HT-29 (cell line): ENCODE measurements at regions not wholly inside any gene's neighbourhood (a gene's known extent, or its start where the extent isn't known, plus 50 kb on each side); places are given as distances from the start of the nearest gene placed in this dataset.

Source experiments
- DNase-seq: peaks from one replicate; pipeline ENCODE4 v3.0.0-alpha.2; 2015; ENCODE audit warnings: low spot score

DNA sequence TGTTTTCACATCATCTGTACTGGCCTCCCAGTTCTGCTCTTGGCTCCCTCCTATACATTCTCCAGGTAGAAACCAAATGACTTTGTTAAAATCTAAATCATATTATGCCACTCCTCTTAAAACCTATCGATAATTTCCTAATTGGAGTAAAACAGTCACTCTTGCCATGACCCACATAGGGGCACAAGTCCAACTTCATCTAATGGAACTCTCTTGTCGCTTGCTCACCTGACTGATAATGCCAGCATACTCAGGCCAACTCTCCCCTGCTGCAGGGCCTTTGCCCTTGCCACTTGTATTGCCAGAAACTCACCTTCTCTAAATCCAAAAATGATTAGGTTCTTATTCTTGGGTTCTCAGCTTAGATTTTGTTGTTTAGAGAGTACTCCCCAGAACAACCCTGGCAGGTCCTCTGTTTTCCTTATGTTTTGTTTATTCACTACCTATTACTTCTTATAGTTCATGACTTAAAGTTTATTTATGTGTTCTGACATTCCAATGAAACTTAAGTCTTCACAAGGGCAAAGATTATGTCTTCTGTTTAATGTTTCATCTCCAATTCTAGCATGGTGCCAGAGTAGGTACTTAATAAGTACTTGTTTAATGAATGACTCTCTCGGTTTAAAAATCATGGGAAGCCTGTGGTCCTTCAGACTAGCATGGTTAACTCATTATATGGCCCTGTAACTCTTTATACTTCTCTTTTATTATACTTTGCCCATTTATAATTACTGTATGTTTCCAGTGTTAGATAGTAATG lies 345.9 kb upstream of the SMIM30 start:
- no peak for DNase-seq

DNA sequence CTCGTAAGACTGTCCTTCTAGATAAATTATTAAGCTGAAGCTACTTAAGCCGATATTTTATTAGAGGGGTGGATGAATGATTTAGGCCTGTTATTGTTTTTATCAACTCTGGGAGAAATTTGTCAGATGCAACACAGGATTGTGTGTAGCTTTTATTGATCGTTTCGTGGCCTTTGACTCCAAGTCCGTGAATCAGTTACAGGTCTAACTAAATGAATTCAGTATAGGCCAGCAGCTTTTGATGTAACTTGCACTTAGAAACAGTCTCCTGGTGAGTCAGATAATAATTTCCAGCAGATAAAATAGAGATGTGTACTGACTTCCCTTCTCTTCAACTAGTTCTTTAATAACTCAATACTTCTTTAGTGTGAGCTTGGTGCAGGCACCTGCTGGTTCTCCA lies 341.7 kb upstream of the SMIM30 start:
- peak; percentile 9 for DNase-seq

DNA sequence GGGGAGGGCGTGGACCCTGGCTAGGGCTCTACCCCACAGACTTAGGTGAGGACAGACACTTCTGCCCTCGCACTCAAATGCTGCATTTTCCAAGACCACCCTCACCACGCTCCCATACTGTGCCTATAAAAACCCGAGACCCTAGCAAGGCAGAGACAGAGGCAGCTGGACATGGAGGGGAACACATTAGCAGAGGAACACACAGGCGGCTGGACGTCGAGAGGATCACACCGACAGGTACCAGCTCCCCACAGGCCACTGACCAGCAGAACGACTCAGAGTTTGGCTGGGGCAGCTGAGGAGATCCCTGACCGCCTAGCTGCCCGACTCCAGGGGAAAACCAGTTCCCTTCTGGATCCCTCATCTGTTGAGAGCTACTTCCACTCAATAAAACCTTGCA lies 338.2 kb upstream of the SMIM30 start:
- DNase-seq: no peak

DNA sequence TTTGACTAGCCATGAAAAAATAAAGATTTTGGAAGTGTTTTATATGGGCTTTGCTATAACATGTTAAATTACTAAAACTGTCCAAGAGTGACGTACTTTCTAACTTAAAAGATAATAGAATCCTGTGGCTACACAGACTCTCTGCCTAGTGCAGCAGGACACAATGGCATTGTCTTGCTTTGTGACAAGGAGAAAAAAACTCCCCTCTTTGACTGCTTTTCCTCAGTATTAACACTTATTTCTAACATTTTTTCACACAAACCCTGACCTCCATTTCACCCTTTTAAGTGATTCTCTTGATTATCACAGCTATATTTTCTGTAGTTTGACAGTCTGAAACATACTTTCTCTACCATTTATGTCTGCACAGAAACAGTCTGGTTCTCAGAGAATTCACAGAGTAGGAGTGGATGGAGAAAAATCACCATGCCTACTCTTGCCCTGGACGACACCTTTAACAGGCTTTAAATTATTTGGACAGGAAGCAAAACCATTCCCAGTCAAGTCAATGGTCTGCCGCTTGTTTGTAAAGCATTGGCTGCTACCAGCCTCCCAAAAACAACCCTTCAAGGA lies 336.3 kb upstream of the SMIM30 start:
- no peak for DNase-seq

DNA sequence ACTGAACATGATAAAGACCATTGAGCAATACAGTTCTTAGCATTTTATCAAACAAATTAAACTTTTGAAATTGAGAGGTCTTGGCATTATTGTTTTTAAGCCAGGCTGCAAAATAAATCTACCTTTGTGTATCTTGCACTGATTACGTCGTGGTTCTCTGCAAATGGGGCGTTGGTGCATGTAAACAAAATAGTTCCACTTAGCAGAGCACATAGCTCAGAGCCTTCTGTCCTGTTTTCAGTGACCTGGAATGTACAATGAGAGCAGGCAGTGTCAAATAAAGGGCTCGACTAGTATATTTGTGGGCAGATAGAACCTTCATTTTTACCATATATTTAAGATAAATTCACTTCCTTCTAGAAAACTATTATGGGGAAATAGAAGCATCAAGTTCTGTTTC lies 333.9 kb upstream of the SMIM30 start:
- no peak for DNase-seq

DNA sequence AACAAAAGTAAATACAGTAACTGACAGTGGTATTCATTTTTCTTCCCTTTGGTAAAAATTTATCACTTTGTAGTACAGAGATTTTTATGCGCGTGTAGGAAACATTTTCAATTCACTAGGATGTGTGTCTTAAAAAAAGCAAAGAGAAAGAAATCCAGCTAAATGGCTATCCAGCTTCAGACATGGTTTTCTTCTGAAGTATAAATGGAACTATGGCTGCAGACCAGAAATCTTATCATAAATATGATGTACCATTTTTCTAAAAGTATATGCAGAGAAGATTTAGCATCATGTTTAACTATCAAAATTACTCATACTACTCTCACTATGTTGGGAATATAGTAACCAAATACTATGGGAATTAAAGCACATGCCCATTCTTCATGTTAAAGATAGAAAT lies 328.4 kb upstream of the SMIM30 start:
- DNase-seq: no peak

DNA sequence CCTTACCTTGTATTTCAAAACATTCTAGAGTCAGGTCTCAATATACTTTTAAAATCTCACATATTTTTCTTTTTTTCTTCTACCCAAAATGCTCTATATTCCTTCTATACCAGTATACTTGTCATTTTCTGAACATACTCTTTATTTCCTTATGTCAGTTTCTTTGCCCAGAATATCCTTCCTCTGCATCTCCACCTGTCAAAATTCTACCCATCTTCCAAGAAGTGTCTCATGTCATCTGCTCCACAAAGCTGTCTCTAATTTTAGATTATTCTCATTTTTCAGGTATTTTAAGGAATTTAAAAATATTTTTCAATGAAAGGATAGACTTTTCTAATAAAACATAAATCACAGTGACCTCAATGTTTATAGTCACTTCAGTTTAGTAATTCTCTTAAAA lies 328.0 kb upstream of the SMIM30 start:
- no peak for DNase-seq

DNA sequence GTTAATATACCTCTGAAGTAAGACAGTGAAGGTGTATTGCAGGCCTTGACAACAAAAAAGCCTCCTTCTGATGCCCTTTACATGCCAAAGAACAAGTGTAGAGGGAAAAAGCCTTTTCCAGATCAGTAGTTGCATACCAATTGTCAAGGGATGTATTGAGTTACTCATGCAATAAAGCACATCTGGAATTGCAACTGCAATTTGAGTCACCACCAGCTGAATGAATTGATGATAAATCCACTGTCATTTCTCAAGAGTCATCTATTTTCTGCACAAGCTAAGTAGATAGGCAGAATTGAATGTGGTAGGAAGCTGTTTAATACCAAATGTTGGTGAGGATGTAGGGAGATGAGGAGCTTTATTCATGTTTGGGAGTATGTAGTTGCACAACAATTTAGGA lies 325.9 kb upstream of the SMIM30 start:
- no peak for DNase-seq

DNA sequence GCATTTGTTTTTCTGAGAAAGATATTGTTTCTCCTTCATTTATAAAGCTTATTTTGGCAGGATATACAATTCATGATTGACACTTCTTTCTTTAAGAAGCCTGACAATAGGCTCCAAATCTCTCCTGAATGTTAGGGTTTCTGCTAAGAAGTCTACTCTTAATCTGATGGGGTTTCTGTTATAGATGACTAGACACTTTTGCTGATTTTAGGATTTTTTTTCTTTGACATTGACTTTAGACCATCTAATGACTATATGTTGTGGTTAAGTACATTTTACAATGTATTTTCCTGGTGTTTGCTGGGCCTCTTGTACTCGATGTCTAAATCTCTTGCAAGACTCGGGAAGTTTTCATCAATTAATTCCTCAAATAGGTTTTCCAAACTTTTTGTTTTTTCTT lies 321.8 kb upstream of the SMIM30 start:
- no peak for DNase-seq

DNA sequence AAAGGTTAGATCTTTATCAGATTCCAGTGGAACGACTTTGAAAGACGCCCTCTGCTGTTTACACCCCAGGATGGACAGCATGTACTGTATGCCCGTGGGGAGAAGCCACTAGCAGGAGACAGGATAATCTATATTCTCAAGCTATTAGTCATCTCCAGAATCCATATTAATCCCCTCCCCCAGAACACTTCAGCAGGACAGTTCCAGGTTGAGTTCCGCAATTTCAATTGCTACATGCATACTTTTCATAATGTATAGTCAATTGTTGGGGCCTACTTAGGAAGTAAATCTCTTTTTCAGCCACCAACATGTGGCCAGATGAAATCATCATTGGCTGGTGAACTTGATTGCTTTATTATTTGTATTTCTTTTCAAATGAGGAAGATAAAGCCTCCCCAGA lies 313.1 kb upstream of the SMIM30 start:
- no peak for DNase-seq

DNA sequence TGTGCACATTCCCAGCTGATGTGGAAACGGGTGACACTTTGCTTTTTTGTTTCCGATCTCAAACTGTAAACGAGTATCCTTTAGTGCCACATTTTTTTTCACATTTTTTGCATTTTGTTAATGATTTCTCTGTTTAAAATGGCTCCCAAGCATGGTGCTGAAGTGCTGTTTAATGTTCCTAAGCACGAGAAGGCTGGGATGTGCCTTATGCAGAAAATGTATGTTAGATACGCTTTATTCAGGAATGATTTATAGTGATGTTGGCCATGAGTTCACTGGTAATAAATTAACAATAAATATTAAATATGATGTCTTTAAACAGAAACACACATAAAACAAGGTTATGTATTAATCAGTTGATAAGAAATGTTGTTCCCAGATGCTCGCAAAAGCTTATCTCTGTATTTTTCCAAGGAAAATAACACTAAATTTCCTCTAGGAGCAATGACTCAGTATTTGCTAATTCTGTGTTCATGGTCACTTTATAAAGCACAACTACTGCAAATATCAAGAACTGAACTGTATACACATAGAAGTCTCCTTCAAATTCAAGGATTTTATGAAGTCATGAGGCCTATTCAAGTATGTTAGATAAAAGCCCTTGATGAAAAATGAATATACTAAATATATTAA lies 305.9 kb upstream of the SMIM30 start:
- DNase-seq: no peak

DNA sequence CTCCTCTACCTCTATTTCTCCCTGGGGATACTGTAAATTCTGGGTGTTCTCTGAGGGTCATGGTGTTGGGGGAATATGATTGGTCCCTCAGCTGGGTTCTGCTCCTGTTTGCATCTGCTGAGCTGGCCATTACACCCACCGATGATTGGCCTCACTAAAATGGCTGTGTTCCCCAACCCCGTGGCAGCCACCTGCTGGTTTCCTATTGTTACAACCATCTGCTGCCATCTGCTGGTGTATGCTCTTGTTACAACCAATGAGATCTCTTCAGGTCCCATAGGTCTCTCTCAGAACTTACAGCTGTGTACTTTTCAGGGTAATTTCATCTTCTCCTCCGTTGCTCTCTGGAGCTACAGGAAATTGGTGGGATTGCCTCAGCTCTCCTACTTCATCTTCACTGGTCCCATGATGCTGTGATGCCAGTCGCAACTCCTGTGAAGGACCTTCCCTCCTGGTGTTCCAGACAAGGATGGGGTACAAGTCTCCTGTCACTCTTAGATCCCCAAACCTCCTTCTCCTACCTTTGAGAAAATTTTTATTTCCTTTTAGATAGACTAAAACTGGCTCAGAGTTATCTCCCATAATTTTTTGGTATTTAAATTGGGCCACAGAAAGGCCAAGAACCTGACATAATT lies 303.5 kb upstream of the SMIM30 start:
- peak; percentile 95 for DNase-seq

DNA sequence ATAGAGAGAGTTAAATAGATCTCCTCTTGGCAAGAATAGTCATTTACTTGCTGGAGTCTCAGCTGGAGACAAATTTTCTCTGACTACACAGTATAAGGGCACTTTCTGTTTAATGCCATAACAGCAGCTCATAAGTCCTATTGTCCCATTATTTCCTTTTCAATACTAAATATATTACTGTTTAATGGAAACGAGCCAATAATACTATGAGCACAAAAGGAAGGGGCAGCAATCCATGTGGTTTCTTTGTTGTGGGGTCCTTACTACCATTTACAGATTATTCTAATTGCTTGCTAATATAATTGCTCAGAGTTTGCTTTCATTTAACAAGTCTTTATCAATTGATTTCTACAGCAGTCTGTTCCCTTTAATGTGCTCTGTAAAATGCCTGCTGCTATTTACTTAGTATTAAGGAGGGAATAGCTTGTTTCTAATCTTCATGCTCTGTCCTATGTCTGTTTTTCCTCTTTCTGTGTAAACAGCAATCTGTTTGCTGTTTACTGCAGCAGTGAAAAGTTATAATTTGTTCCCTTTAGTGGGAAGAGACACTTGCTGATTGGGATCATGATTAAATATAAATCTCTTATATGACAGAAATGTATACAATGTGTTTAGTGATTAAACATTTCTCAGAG lies 296.2 kb upstream of the SMIM30 start:
- no peak for DNase-seq

DNA sequence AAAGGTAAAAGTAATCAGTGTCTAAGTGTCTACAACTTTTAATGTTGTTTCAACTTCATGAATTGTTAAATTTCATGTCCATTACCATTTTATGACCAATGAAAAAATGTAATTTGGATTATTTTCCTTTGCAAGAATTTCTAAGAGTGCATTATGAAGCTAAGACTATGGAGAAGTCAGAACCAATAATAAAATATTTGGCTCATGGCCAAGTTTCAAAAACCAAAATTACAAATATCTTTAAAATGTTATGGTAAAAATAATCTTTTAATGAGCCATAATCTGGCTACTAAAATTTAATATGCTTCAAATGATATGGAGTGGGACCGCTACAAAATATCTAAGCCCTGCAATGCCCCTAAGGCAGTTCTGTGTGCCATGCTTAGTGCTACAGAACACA lies 294.1 kb upstream of the SMIM30 start:
- no peak for DNase-seq

DNA sequence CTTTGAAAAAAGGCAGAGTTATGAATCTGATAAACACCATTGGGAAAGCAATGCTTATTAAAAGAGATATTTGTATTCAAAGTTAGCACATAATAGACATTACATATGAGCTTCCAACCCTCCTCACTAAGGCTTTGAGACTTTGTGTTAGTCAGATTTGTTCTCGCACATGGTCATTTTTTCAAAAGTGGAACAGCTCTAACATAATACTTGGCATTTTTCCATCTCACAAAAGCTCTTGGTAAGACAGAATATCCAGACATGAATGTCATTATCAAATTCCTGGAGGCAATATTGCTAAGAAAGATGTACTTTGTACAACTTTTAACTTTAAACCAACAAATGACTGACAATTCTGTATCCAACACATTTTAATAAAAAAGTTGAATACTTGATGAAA lies 292.4 kb upstream of the SMIM30 start:
- no peak for DNase-seq

DNA sequence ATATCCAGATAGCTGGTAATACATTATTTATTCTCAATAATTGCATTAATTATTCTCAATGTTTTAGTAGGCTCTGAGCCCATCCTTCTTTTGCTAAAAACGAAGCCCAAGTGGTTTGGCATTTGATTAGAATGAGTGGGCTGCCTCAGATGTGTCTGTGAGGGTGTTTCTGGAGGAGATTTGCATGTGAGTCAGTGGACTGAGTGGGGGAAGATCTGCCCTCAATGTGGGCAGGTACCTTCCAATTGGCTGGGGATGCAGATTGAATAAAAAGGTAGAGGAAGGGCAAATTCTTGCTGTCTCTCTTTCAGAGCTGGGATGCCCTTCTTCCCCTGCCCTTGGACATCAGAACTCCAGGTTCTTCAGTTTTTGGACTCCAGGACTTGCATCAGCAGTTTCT lies 290.6 kb upstream of the SMIM30 start:
- DNase-seq: no peak

DNA sequence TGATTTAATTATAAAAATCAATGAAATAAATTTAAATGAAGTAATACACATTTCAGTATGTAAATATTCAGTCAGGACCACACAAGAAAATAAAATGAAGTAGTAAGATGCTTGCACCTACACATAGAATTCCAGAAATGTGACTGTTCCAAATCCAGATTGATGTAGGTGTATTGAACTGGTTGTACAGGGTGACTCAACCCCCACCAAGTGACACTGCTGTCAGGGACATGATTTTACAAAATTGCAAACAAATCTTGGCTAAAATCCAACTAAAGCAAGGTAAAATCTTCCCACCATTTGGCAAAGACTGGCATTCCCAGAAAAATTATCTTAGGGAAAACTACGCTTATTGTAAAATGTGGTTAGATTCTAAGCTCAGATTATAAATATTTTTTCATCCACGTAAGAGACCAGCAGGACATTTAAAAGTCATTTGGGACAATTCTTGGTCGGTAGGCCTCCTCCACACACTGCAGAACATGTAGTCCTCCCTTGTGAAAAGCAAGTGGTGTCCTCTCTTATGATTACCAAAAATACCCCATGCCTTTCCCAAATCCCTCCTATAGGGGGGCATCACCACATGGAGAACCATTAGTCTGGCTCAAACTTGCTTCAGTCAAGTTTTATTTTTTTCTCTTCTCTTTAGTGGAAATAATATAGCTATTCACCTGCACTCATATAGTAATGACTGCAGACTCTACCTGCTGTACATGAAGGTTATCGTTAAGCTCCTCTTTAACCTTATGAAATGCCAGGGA lies 287.1 kb upstream of the SMIM30 start:
- DNase-seq: no peak

DNA sequence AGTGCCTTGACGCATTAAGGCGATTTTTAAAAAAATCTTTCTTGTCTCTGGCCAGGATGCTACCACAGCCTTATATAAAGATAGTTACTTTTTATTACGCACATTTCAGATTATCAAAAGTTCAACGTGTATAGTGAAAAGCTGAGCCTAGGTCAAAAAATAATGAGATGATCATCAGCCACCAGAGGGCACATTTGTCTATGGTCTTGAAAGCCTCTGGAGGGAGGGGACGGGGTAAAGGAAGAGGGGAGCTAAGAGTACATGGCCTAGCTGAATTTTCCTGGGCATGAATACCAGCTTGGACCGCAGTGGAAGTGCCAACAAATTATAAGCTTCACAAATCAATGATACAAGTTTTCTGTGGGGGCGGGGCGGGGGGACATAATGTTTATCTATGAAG lies 285.9 kb upstream of the SMIM30 start:
- peak; percentile 36 for DNase-seq

DNA sequence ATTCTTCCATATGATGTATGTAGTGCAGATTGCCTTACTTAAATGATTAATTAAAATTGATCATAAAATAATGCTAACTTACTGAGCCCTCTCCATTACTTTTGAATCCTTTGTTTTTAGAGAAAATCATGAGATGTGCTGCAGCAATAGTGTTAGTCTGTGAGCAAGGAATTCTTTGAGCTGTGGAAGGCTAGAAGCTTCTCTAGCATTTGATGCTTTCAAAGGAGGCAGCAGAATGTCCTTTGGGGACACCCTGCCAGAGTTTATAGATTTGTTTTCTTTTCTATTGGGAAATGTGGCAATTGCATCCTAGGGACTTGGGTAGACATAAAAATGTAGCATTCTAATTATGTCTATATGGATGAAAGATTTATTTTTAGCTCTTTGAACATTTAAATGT lies 284.1 kb upstream of the SMIM30 start:
- DNase-seq: no peak

DNA sequence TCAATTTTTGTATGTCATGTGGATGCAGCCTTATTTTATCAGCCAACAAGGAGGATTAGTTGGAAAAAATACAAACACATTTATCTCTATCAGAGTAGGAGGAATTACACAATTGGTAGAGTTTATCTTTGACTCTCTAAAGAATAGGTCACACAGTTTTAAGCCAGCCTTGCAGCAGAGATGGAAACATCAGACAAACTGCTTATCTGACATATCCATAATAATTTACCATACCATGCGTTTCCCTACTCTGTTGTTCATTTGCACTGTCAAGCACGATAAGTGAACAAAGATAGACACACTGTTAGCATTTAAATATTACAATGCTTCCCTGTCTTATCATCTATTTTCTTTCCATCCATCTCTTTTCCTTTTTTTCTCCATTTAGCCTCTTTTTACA lies 283.7 kb upstream of the SMIM30 start:
- DNase-seq: no peak

DNA sequence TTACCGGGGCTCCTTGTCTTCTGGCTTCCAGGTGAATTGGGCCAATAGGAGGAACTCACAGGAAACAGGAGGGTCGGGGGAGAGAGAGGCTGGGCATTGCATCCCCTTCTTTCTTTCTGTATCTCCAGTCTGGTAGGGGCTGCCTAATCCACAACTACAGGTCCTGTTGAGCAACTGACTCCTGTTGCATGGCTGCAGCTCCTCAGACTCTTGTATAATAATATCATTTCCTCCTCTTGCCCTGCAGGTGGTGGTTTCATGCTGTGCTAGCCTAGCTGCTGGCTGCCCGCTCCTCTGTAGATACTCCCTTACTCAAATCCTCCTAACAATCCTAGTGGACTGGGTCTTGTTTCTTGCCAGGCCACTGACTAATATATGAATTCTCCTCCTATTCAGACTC lies 276.5 kb upstream of the SMIM30 start:
- no peak for DNase-seq
